Nucleus accumbens (tissue), 56 donors: ENCODE measurements at regions not wholly inside any gene's neighbourhood (a gene's known extent, or its start where the extent isn't known, plus 50 kb on each side); places are given as distances from the start of the nearest gene placed in this dataset.
"Not testable (repeated sequence)": the region's sequence is repeated elsewhere in the genome, so short reads cannot be mapped to it uniquely, and the experiment has no call there.

Experiments used
- DNase-seq, 56 donors: peaks; one replicate each; lab custom pipeline; 2025; lab: John Stamatoyannopoulos, UW

DNA sequence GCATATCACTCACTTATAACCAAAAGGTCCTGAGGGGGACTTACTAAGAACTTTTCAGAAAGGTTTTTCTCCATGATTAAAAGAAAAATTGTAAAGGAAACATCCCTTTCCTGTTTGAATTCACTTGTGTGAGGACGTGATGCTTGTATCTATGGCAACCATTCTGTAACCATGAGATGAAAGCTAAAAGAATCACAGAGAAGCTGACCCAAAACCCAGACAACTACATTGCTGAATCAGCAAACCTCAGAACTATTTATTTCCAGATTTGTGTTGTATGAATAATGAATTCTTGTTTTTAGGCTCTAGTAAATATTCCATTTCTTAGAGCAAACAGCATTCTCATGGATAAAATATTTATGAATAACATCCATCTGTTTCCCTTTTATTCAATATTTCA lies 91.2 kb downstream of the RCHY1 start:
- DNase-seq: no peak

DNA sequence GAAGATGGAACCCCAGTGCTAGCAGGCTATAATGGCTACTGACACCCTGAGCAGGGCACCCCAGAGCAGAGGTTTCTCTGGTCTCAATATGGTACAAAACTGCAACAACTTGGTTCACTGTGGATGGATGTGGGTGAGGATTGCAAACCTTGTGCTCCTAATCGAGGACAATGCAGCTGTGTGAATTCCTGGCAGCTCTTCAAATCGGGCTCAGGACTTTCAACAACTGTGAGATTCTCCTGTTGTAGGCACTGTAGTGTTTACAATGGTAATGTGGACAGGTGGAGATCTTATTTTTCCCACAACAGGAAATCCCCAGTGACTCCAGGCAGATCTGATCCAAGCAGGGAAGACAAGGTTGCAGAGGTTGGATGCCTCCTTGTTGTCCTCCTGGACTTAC lies 101.5 kb downstream of the RCHY1 start:
- DNase-seq: no peak

DNA sequence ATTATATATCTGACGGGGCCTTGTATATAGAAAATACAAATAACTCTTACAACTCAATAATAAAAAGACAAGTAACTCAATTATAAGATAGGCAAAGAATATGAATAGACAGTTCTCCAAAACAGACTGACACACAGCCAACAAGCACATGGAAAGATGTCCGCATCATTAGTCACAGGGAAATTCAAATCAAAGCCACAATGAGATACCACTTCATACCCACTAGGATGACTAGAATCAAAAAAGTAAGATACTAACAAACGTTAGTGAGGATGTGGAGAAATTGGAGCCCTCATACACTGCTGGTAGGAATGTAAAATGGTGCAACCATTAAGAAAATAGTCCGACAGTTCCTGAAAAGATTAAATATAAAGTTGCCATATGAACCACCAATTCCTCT lies 115.7 kb downstream of the RCHY1 start:
- no peak for DNase-seq

DNA sequence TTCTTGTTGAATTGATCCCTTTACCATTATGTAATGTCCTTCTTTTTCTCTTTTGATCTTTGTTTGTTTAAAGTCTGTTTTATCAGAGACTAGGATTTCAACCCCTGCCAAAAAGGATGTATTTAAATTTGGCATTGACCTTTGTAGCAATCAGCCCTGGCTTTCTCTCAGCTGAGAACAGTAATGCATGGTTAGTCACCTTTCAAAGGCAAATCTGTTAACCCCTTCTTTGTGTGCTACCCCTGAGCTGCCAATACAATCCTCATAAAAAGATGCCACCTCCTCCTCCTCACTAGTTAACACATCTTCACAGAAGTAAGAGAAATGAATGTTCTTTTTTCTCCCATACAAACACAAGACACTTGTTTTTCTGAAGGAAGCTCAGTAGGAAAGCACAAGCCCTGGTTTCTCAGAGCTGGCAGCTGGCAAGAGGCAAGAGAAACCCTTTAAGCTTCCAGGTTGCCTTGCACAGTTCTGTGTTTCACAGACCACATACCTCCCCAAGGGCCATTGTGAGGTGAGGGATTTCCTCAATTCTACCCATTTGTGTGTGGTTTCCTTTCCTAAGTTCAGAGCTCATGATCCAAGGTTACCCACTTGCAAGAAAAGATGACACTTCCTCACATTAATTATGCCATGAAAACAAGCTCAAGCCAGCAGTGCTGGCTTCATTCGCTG lies 122.6 kb downstream of the RCHY1 start:
- no peak for DNase-seq

DNA sequence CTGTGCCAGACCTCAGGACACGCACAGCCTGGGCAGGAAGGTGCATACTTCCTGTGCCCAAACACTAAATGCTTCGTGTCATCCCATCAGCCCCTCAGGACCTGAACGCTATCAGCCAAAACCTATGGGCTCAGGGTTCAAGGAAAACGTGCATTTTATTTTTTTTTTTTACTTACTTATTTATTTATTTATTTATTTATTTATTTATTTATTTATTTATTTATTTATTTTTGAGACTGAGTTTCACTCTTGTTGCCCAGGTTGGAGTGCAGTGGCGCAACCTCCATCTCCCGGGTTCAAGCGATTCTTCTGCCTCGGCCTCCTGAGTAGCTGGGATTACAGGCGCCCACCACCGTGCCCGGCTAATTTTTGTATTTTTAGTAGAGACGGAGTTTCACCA lies 127.8 kb downstream of the RCHY1 start:
- not testable (repeated sequence) for DNase-seq

DNA sequence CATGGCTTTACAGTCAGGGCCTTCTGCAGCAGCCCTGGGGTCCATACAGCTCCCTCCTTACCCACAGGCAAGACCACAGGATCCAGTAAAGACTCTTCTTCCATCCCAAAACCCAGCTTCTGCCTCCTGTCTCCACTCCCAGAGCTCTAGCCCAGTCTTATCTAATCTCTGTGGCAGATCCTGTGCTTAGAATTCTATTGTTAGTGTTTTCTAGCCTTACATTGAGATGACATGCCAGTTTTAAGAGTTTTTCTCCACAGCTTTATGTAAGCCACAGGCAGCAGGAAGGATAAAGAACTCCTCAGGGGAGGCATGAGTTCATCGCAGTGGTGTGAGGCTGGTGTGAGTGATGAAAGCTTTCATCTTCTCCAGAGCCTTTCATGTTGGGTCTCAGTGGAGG lies 129.1 kb downstream of the RCHY1 start:
- DNase-seq: no peak

DNA sequence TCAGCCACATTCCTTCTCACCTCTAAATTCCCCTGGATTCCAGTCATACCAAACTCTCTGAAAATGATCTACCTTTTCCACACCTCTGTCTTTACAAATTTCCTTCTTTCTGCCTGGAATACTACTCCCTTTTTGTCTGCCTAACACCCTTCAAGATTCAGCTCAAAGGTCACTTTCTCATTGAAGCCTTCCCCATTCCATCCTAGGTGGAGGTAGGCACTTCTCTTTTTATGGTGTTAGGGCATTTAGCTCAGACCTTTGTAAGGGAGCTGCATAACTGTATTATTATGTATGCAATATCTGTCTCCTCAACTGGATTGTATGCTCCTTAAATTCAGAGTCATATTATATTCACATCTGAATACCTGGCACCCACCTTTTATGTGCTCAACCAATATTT lies 137.7 kb downstream of the RCHY1 start:
- DNase-seq: no peak

DNA sequence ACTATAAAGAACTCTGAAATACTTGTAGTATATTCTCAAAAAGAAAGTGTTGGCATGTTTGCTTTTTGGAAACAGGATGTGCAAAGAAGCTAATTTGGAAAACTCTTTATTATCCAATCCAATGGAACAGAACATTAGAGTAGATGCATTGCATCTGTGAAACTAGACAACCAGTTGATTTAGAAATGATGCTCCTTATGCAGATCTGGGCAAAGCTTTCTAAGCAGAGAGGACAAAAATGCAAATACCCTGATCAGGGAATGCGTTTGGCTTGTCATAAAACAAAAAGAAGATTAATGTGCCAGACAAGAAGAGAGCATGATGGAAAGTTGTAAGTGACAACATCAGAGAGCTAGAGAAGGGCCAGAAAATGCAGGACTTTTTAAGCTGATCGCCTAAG lies 142.3 kb downstream of the RCHY1 start:
- no peak for DNase-seq

DNA sequence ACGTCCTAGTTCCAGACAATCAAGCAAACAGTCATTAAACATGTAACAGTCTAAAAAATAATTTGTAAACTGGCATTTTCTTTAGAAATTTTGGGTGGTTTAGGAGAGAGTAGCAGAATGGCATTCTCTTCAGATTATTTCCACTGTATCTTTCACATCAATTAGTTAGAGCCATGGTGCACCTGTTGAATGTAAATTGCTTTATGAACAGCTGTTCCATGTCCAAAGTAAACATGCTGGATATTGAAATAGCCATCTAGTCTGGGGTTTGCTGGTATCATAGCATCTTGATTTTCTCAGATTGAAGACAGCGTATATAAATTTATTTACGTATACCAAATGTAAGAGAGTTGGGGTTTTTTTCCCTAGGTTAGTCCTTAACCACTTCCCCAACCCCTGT lies 143.6 kb downstream of the RCHY1 start:
- DNase-seq: no peak

DNA sequence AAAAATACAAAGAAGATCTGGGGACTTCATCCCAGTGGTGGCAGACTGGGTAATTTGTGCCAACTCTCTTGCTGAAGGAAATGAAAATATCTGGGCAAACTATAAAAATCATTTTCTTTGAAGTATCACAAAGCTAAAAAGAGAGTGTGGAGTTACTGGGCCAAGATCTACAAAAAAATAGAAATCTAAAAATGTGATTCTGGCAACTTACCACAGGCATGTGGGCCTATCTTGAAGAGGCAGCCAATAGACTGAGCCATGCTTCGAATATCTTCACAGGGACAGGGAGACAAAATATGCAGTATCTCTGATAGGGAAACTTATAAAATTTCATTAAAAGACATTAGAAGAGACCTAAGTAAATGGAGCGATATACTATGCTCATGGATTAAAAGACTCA lies 168.8 kb downstream of the RCHY1 start:
- no peak for DNase-seq

DNA sequence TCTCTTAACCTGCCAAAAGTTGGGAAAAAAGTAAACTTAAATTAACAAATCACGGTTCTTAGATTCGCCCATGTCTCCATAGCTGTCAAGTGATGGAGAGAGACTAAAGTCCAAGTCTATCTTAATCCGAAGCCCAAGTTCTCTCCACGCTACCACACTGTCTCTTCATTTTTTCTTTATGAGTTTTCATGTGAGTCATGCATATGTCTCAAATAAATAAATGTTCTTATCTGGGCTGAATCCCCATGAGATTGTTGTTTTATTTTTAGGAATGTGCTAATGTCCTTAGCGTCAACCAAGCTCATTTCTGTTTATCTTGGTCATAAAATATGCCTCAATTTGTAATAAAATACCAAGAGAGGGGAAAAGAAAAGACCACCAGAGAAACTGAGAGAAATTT lies 169.3 kb downstream of the RCHY1 start:
- no peak for DNase-seq

DNA sequence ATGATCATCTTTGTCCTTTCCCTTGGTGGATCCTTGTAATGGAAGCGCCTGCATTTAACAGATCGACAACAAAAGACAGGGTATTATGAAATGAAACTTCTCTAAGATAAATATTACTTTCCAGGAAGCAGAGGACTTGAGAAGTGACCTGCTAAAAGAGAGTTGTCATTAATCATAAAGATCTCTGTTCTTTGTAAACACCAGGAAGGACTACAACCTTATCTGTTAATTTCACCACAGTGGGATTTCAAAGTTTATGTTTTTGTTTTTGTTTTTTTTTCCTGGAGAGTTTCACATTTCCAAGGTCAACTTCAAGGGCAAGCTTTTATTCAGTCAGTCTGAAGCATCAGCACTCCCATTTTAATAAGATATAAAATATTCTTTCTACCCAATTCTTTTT lies 170.9 kb downstream of the RCHY1 start:
- no peak for DNase-seq

DNA sequence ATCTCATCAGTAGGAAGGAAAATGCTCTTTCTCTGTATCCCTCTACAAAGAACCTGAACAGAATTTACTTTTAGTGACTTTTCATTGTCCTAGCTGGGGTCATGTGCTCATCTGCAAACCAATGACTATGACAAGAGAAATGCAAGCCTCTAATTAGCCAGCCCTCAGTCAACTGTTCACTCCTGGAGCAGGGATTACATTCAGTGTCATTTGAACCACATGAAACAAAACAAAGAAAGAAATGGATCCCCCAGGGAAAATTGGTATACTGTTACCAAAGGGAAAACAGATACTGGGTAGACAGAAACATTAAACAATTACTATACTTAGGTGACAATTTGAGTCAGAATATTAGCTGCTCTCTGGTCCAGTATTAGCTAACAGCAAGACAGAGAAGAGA lies 173.6 kb downstream of the RCHY1 start:
- DNase-seq: no peak

DNA sequence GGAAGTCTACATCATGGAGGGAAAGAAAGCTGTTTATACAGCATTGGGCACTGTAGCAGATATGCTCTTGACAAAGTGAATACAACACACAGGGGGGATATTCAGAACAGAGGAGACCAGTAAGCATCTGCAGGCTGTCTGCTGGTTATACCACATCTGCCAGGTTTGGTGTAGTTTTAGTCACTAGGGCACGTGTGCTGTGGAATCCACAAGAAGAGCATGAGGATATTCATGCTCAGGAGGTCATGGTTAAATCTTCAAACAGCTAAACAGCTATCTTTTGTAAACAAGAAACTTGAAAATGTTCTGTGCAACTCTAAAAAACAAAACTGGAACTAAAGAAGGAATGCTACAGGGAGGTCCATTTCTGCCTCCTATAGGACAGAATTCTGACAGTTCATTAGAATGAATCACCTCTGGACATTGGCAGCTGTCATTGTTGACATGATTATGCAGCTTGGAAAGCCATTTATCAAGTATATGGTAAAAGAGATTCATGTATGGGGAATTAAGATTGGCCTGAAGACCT lies 175.8 kb downstream of the RCHY1 start:
- no peak for DNase-seq

DNA sequence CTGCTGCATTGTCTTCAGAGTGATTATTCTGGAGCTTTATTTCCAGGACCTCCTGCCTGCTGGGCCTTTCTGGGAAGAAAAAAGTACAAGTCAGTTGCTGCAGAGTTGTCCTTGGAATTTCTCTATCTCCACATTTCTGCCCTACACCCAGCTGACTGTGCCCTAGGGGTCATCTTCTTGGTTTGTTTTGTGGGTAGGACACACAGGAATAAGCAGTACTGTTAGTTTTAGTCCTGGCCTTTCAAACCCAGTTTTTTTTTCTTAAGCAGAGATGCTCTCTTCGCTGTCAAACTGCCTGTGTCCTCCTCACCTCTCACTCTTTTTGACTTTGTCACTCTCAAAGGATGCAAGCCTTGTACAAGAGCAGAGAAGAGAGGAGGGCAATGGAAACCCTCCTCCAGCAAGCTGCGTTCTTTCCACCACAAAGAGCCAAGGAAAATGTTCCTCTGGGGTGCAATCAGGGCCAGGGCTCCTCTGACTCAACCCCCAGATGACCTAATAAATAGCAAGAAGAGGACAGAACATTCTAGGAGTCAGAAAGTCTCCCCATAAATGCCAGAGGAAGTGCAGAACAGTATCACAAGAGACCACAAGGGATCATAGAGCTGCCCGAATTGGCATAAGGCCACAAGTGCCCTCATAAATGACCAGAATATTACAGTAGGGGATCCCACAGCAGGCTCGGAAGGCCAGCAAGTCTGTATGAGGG lies 186.2 kb downstream of the RCHY1 start:
- DNase-seq: no peak

DNA sequence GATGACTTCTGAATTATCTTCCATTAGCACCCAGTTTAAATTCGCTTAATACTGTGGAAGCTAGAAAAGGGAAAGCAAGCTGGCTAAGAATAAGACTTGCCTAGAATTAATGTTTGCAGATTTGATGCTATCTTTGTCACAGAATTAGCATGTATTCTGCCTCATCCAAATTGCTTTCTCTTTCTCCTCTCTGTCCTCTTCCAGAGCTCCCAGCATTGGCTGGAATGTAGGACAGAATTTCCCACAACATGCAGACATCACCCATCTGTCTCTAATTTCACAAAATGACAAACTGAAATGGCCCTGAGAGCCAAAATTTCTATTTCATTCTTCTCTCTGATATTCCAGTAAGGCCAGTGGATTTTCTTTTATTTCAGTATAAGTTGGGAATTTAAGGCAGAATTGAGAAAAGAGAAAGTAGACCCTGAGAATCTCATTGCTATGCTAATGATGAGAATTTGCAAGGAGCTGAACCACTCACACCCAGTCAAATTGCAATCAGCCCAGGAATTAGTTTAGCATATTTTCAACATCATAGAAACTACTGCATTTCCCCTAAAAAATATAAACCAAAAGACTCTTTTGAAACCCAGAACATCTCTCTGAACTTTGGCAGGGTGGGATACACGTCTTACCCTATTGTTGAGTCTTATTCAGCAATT lies 188.8 kb downstream of the RCHY1 start:
- no peak for DNase-seq

DNA sequence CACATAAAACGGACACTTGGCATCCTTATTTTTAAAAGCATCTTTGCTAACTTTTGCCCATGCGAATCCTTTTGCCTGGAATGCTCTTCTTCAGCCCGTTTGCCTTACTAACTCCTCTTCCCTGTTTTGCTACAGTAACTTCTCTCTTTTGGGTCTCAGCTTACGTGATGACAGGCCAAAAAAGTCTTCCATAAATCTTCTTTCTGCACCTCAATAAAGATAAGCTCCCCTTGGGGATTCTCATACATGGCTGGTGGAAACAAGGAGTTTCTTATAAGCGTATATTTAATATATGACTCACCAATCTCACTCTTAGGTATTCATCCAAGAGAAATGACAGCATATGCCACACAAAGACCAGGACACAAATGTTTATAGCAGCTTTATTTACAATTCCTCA lies 192.7 kb downstream of the RCHY1 start:
- no peak for DNase-seq

DNA sequence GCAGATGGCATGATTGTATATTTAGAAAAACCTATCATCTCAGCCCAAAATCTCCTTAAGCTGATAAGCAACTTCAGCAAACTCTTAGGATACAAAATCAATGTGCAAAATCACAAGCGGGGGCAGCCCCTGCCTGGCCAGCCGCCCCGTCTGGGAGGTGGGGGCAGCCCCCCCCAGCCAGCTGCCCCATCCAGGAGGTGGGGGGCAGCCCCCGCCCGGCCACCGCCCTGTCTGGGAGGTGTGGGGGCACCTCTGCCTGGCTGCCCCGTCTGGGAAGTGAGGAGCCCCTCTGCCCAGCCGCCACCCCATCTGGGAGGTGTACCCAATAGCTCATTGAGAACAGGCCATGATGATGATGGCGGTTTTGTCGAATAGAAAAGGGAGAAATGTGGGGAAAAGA lies 196.6 kb downstream of the RCHY1 start:
- DNase-seq: not testable (repeated sequence)

DNA sequence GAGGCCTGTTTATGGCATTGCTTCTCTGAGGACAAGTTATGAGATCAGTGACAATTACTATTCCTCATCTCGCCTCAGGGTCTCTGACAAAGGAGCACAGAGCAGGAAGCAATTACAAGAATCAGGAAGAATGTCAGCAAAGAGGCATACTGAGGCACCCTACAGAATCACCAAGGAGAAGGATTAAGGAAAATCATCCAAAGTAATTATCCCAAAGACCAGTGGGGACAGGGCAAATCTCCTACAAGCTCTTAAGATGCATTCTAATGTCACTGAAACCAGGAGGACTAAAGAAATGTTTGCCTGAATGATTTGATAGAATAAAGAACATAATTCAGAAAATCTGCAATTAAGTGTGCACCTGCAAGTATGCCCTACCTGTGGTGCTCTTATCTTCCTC lies 206.2 kb downstream of the RCHY1 start:
- DNase-seq: no peak

DNA sequence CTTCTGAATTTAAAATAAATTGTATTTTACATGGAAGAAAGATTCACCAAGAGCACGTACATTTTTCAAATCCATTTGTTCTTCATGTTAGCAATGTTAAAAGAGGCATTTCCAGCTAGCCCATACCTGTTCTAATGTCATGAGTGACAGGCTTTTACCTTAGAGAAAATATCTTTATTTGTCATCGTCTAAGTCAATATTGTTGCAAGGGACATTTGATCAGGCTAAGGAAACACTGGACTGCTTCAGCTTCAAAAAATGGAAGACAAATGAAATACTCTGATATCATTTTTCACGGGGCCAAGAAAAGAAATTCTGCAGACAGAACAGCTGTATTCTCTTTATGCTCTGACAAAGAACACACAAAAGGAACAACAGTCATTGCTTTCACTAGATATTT lies 207.7 kb downstream of the RCHY1 start:
- DNase-seq: no peak

DNA sequence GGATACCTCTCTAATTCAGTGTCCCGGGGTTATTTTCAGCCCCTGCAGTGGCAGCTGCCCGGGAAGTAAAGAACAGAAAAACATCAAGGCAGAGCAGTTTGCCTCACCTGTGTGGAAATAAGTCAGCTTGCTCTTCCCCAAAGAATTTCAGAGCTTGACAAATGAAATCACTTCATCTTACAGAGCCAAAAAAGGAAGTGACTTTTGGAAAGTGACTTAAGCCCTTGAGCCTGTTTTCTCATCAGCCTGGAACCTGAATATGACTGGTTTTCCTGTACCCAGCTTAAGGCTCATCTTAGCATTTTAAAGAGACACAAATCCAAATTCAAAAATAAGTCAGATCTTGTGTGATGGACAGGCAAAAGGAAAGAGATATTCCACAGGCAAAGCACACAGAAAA lies 211.6 kb downstream of the RCHY1 start:
- DNase-seq: no peak
